ENCODE measurements at regions not wholly inside any gene's neighbourhood (a gene's known extent, or its start where the extent isn't known, plus 50 kb on each side); places are given as distances from the start of the nearest gene placed in this dataset.

GRCh38 chr6:71402096-71402495, 113.5 kb downstream of the OGFRL1 start:
- TF ChIP-seq SIN3A (IDR thresholded peaks at IDR 0.05; ENCODE audit: borderline replicate concordance, insufficient read depth, low read length) (no peak), TAF1 (IDR thresholded peaks at IDR 0.05; ENCODE audit: borderline replicate concordance, insufficient read depth, low read length) (no peak), FOXP2 (optimal IDR thresholded peaks at IDR 0.05; ENCODE audit: borderline replicate concordance, extremely low read depth, extremely low read length, insufficient read depth) (no peak), REST (IDR thresholded peaks at IDR 0.05; ENCODE audit: insufficient read depth in 1 of 2, low read depth in 2 of 2, low read length in 2 of 2) (no peak), POLR2AphosphoS5 (IDR thresholded peaks at IDR 0.05; ENCODE audit: low read depth, low read length) (no peak)

GRCh38 chr6:71403422-71404134, 115.0 kb downstream of the OGFRL1 start:
- no peak for TF ChIP-seq FOXP2 (optimal IDR thresholded peaks at IDR 0.05; ENCODE audit: borderline replicate concordance, extremely low read depth, extremely low read length, insufficient read depth)
- no peak for TF ChIP-seq POLR2AphosphoS5 (IDR thresholded peaks at IDR 0.05; ENCODE audit: low read depth, low read length)
- TF ChIP-seq REST (IDR thresholded peaks at IDR 0.05; ENCODE audit: insufficient read depth in 1 of 2, low read depth in 2 of 2, low read length in 2 of 2) = no peak
- TF ChIP-seq SIN3A (IDR thresholded peaks at IDR 0.05; ENCODE audit: borderline replicate concordance, insufficient read depth, low read length) = no peak
- TF ChIP-seq TAF1 (IDR thresholded peaks at IDR 0.05; ENCODE audit: borderline replicate concordance, insufficient read depth, low read length) = no peak

- no peak for TF ChIP-seq REST (IDR thresholded peaks at IDR 0.05; ENCODE audit: insufficient read depth in 1 of 2, low read depth in 2 of 2, low read length in 2 of 2)
These were observed 115.7 kb downstream of the OGFRL1 start for GRCh38 chr6:71404145-71404966.

- TF ChIP-seq FOXP2 (optimal IDR thresholded peaks at IDR 0.05; ENCODE audit: borderline replicate concordance, extremely low read depth, extremely low read length, insufficient read depth) (no peak), TAF1 (IDR thresholded peaks at IDR 0.05; ENCODE audit: borderline replicate concordance, insufficient read depth, low read length) (no peak), POLR2AphosphoS5 (IDR thresholded peaks at IDR 0.05; ENCODE audit: low read depth, low read length) (no peak), REST (IDR thresholded peaks at IDR 0.05; ENCODE audit: insufficient read depth in 1 of 2, low read depth in 2 of 2, low read length in 2 of 2) (no peak), SIN3A (IDR thresholded peaks at IDR 0.05; ENCODE audit: borderline replicate concordance, insufficient read depth, low read length) (no peak)
These were observed 116.3 kb downstream of the OGFRL1 start for GRCh38 chr6:71404967-71405278.

Data from PFSK-1 (cell line).